ENCODE measurements at regions not wholly inside any gene's neighbourhood (a gene's known extent, or its start where the extent isn't known, plus 50 kb on each side); places are given as distances from the start of the nearest gene placed in this dataset.
"Not testable (repeated sequence)": the region's sequence is repeated elsewhere in the genome, so short reads cannot be mapped to it uniquely, and the experiment has no call there.

DNA sequence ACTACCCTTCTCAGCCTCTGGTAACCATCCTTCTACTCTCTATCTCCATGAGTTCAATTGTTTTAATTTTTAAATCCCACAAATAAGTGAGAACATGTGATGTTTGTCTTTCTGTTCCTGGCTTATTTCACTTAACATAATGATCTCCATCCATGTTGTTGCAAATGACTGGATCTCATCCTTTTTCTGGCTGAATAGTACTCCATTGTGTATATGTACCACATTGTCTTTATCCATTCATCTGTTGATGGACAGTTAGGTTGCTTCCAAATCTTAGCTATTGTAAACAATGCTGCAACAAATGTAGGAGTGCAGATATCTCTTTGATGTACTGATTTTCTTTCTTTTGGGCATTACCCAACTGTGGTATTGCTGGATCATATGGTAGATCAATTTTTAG lies 103.0 kb downstream of the CARTPT start:
- DNase-seq = not testable (repeated sequence)

GRCh38 chr5:71825992-71826391 lies 106.9 kb downstream of the CARTPT start:
- DNase-seq = no peak

- no peak for DNase-seq
These were observed 109.4 kb downstream of the CARTPT start for GRCh38 chr5:71828291-71829040.

DNA sequence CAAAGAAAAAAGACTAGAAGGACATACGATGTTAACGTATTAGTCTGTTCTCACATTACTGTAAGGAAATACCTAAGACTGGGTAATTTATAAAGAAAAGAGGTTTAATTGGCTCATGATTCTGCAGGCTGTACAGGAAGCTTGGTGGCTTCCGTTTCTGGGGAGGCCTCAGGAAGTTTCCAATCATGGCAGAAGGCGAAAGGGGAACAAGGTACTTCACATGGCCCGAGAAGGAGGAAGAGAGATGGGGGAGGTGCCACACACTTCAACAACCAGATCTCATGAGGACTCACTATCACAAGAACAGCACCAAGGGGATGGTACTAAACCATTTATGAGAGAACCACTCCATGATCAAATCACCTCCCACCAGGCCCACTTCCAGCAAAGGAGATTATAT lies 110.1 kb downstream of the CARTPT start:
- DNase-seq = no peak

- DNase-seq = peak; percentile 26
These were observed 111.8 kb downstream of the CARTPT start for GRCh38 chr5:71830681-71831539.

DNA sequence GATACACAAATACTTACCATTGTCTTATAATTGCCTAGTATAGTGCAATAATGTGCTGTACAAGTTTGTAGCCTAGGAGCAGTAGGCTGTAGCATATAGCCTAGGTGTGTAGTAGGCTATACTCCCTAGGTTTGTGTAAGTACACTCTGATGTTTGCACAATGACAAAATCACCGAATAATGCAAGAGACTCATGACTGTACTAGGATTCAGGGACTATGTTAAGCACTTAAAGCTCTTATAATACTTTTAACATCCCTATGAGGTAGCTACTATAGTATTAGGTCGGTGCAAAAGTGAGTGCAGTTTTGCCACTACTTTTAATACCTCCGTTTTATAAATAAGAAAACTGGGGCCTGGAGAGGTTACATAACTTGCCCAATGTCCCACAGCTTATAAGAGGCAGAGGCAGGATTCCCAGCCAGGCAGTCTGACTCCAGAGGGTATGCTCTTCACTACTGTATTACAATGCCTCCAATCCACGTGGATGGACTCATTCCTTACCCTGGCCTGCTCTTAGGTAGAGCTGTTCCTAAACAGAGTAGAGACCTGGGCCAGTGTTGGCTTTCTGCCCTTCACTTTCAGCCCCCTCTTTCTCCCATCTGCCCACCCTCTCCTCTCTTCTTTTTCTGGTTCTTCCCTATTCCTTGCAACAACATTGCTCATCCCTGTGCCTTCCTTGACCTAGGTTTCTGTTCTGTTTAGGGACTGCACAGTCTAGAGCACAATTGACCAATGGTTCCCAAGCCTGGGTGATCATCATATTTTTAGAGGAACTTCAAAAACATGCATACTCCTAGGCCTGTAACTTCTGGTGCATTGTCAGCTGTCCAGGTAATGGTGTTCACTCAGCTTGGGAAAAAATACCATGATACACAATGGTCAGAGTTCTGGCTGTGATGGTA lies 114.0 kb downstream of the CARTPT start:
- no peak for DNase-seq

DNA sequence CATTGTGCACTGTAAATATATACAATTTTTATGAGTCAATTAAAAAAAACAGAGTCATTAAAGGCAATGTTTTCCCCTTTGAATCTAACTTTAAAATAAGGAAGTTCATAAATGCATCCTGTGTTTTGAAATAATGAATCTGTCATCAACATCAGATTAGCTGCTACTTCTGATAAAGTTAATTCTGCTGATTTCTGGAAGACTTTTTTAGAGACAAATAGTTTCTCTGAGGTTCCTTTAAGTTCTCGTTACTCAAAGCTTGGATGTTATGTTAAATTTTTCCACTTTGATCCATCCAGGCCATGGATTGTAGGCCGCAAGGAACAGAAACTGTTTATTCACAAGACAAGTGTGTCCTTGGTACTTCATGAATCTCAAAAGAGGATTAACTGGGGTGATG lies 115.5 kb downstream of the CARTPT start:
- no peak for DNase-seq

DNA sequence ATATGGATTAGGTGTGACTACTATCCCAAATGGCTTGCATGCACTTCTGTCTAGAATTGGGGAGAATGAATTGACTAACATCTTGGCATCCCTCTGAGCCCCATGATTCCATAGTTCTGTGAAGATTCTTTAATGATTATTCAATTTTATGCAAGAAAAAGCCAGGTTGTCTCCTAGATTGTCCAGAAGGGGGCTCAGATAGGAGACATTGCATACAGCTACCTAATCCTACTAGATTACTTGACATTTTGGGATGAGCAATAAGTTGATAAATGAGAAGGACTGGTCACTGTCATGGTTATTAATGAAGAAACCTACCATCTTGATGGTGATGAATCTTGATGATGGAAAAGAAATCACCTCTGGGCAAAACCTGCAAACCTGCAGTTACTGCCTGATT lies 117.0 kb downstream of the CARTPT start:
- DNase-seq = no peak

DNA sequence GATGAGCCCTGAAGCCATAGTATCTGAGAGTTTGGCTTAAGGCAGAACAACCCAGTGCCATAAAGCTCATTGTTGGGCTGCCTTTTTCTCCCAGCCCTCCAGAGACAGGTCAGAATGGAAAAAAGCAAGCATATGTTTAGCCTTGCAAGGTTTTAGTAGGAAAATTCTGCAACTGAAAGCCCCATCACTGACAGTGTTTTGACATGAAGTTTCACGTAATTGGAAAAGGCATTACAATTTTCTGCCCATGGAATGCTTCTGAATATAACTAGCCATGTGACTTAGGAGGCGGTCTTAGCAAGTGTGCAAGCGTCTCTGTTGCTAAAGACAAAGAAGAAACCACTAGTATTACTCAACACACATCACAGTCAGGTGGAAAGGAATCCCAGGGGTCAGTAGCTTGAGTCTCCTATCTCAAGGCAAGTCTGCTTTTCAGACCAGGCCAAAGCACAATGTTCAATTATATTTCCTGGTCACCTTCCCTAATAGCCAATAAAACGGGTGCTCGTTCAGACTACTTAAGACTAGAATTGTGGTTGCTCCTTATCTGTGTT lies 117.6 kb downstream of the CARTPT start:
- no peak for DNase-seq

- DNase-seq = no peak
These were observed 119.2 kb downstream of the CARTPT start for GRCh38 chr5:71838286-71838685.

DNA sequence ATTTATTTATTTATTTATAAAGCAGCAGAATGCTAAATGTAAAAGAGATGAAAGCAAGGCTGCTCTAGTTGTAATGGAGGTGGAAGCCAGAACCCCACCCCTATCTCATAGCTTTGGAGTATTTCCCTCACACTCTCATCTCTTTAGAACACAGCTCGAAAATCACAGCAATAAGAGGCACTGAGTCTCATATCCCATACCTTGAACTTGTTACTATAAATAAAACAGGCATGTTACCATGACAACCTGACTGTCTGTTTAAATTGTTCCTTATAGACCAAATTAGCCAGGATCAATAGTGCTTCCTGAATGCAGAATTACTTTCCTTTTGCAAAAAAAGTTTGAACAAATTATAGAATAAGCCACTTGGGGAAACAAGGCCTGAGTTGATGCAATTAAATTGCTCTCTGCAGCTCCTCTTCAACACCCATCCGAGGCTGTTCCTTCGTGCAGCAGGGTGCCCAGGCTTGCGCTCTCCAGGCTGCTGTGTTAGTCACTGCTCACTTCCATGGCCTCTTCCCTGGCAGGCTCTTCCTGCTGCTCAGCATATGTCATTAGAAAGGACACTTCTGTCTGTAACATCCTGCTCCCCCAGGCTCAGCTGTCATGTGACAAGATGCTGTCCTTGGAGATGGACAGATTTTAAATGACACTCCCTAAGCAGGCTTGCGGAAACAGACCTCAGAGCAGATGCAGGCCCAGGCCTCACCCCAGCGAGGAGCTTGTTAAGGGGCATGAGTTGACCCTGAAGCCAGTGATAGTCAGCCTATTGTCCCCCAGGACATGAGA lies 120.2 kb downstream of the CARTPT start:
- no peak for DNase-seq

DNA sequence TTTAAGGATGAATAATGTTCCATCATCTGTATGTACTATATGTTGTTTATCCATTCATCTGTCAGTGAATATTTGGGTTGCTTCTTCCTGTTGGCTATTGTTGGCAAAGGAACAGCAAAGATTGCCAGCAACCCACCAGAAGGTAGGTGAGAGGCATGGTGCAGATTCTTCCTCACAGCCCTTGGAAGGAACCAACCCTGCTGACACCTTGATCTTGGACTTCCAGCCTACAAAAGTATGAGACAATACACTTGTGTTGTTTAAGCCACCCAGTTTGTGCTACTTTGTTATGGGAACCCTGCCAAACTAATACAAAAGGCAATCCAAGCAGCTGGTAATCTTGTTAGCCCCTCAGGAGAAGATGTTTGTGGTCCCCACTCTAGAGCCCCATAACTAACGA lies 122.0 kb downstream of the CARTPT start:
- DNase-seq = no peak

- DNase-seq = no peak
These were observed 124.0 kb downstream of the CARTPT start for GRCh38 chr5:71843111-71843510.

- no peak for DNase-seq
These were observed 125.8 kb downstream of the CARTPT start for GRCh38 chr5:71844862-71845261.

- no peak for DNase-seq
These were observed 140.4 kb downstream of the CARTPT start for GRCh38 chr5:71859515-71859914.

DNA sequence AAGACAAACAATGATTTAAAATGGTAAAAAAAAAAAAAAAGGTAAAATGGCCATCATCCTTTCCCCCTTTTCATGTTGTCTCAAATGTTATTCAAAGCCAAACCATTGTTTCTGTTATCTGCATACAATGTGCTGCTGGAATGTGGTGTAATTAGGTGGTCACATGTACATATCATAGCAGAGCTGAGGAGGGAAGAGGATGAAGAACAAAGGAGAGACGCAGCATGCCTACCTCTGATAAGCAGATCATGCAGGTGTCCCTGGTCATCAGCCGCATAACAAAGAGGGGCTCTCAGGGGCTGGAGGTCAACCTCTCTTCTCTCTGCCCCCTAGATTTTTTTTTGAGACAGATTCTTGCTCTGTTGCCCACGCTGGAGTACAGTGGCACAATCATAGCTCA lies 141.0 kb downstream of the CARTPT start:
- no peak for DNase-seq

GRCh38 chr5:71861682-71862081 lies 142.6 kb downstream of the CARTPT start:
- no peak for DNase-seq

DNA sequence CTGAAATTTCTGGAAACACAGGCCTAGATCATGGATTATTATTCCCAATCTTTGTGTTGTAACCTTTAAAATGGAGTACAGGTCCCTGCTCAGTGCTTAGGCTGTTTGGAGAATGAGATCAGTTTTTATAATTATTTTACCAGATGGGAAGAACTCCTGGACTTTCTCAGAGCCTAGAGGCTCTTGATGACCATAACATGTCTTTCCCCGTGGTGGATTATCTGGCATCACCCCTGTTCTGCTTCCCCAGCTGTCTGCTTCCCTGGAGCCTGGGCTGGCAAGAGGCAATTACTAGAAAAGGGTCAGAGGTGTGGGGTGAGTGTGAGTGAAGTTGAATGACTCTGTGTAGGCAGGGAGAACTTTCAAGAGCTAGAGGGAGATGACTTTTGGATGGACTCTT lies 143.0 kb downstream of the CARTPT start:
- no peak for DNase-seq

DNA sequence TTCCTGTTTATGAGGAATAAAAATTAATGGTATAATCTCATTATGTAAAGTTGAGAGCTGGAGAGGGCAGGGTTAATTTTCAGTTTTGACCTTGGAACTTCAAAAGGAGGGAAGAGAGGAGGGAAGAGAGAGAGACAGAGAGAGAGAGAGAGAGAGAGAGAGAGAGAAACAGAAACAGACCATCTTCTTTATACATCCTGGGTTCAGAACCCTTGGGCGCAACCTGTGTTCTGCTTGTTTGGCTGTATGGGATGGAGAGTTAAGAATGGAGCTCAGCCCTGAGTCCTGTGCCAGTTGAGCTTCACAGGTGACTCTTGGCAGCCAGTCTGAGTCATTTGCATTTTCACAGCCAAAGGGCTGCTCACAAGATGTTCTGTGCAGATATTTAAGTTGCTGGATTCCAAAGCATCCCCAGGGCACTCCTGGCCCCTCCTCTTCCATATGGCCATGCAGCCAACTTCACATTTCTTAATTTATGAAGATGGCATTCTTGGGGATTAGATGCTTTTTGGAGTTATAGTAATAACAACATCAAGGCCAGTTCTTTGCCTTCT lies 143.5 kb downstream of the CARTPT start:
- no peak for DNase-seq

- DNase-seq = no peak
These were observed 145.9 kb downstream of the CARTPT start for GRCh38 chr5:71864730-71865601.

All from right kidney (tissue), 1 donor.